ENCODE measurements at regions not wholly inside any gene's neighbourhood (a gene's known extent, or its start where the extent isn't known, plus 50 kb on each side); places are given as distances from the start of the nearest gene placed in this dataset.

DNA sequence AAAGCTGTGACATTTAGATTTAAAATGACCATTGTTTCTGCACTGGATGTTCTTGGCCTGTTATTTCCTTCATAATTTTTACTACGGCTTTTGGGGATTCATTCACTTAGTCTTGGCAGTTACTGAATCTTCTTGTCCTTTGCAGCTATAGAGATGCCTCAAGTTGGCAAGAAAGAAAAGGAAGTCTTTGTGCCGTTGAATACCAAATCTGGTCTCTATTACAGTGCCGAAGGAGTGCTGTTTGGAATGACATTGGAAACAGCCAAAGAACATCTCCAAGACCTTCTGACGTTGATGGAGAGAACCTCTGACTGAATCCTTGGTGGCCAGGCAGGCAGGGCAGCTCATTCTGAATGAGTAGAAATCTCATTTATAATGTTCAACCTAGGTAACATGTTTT is 54.3 kb upstream of the NRP1 start:
- no peaks in the 10 kb centered on the region for H3K9me3 Mint-ChIP-seq

DNA sequence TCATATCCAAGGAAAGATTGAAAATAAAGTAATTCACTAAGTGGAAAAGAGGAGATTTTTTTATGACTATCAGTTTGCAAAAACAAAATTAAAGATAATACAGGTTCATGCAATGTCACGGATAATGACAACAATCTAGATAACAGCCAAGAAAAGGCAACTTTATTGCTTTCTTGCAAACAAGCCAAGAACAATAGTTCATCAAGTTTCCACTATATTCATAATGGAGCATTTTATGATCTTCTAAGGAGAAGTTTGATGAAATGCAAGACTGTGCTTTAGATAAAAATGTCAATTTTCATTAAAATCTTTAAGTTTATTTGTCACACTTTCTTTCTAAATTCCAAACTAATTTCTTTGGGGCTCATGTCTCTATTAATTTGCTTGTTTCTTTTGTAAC is 53.9 kb upstream of the NRP1 start:
- no peaks in the 10 kb centered on the region for H3K9me3 Mint-ChIP-seq
- no peak for DNase-seq
- peaks cover 22 to 58% of the 10 kb centered on the region in 2 donors for H3K27me3 Mint-ChIP-seq
- no peak overlapping the region for H3K27ac Mint-ChIP-seq
- no peaks in the 10 kb centered on the region for H3K4me1 Mint-ChIP-seq (ENCODE audit: low read depth in 2 of 2)
- ATAC-seq (replicated peaks) = no peak
- no peaks in the 10 kb centered on the region for H3K36me3 Mint-ChIP-seq (ENCODE audit: insufficient read depth)
- H3K4me3 Mint-ChIP-seq = no peak overlapping the region

More for the DNA sequence above, 54.3 kb upstream of the NRP1 start:
- H3K27me3 Mint-ChIP-seq = peaks cover 19 to 58% of the 10 kb centered on the region in 2 donors
- H3K4me1 Mint-ChIP-seq (ENCODE audit: low read depth in 2 of 2) = no peaks in the 10 kb centered on the region
- H3K27ac Mint-ChIP-seq = no peak overlapping the region
- H3K4me3 Mint-ChIP-seq = no peak overlapping the region
- ATAC-seq (replicated peaks) (no peak), DNase-seq (no peak)
- H3K36me3 Mint-ChIP-seq (ENCODE audit: insufficient read depth) = no peaks in the 10 kb centered on the region

DNA sequence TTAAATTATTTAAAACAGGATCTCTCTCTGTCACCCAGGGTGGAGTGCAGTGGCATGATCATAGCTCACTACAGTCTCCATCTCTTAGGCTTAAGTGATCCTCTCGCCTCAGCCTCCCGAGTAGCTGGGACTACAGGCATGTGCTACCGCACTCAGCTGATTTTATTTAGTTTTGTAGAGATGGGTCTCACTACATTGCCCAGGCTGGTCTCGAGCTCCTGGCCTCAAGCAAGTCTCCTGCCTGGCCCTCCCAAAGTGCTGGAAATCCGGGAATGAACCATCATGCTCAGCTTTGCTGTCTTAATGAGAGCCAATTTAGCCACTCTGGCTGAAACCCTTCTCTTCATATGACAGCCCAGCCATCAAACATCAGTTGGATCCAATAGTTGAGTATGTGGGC is 53.3 kb upstream of the NRP1 start:
- Mint-ChIP-seq H3K27me3 (peaks cover 22 to 58% of the 10 kb centered on the region in 2 donors), H3K4me1 (ENCODE audit: low read depth in 2 of 2) (no peaks in the 10 kb centered on the region), H3K27ac (no peak overlapping the region), H3K9me3 (no peaks in the 10 kb centered on the region), H3K36me3 (ENCODE audit: insufficient read depth) (no peaks in the 10 kb centered on the region), H3K4me3 (no peak overlapping the region)
- no peak for DNase-seq
- no peak for ATAC-seq (replicated peaks)

DNA sequence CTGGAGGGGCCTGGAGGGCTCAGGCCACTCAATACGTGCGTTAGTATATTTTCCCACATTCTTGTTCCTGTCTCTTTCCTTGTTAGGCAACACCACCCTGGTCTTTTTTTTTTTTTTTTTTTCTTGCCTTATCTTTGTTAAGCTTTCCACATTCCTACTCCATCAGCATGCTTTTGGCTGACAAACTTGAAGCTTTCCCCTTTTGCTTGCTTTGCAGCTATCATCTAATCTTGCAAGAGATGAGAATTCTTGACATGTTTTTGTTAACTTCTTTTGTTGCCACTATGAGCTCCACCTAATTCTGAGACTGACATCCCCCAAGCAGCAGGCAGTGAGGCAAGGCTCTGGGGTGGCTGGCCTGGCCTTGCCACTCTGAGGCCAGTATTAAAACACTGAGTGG is 52.5 kb upstream of the NRP1 start:
- no peaks in the 10 kb centered on the region for H3K4me1 Mint-ChIP-seq (ENCODE audit: low read depth in 2 of 2)
- no peak for ATAC-seq (replicated peaks)
- H3K4me3 Mint-ChIP-seq = no peak overlapping the region
- DNase-seq = no peak
- H3K36me3 Mint-ChIP-seq (ENCODE audit: insufficient read depth) = no peaks in the 10 kb centered on the region
- peaks cover 22 to 63% of the 10 kb centered on the region in 2 donors for H3K27me3 Mint-ChIP-seq
- no peak overlapping the region for H3K27ac Mint-ChIP-seq
- H3K9me3 Mint-ChIP-seq = no peaks in the 10 kb centered on the region

DNA sequence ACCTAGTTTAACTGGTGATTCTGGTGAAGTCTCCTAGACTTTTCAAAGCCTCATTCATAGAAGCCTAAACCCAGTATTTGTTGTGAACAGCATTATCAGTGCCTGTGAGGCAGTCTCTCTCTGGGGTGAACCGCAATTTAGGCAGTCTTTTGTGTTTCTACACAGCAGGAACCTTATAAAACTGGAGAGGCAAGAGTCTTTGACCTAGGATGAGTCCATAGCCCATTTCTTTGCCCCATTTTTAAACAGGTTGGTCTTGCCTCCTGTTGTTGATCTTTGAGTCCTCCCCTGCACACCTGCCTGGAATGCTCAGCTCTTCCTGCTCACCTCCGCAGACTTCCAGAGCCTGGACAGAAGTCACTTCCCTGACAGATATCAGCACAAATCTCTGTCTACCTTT is 51.2 kb upstream of the NRP1 start:
- no peaks in the 10 kb centered on the region for H3K36me3 Mint-ChIP-seq (ENCODE audit: insufficient read depth)

DNA sequence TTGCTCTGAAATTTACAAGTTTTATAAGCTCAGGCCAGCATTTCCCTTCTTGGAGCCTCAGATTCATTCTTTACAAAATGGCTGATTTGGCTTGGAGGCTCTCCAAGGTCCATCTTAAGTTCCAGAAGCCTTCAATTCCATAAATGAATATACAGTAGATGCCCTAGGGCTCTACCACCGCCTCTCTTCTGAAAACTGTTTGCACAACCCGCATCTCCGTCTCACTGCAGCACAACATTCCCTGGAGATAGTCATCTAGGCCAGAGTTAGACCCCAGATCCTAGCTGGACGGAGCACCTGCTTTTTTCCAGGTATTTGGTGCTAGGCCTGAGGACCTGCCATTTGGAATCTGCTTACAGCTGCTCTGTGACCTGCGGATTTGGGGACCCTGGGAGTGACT is 50.5 kb upstream of the NRP1 start:
- peaks cover 28 to 64% of the 10 kb centered on the region in 2 donors for H3K27me3 Mint-ChIP-seq
- no peaks in the 10 kb centered on the region for H3K9me3 Mint-ChIP-seq
- H3K27ac Mint-ChIP-seq = no peak overlapping the region
- DNase-seq (no peak), ATAC-seq (replicated peaks) (no peak)
- no peaks in the 10 kb centered on the region for H3K36me3 Mint-ChIP-seq (ENCODE audit: insufficient read depth)
- H3K4me1 Mint-ChIP-seq (ENCODE audit: low read depth in 2 of 2) = no peaks in the 10 kb centered on the region
- no peak overlapping the region for H3K4me3 Mint-ChIP-seq

More for the DNA sequence above, 51.2 kb upstream of the NRP1 start:
- Mint-ChIP-seq H3K27ac (no peak overlapping the region), H3K9me3 (no peaks in the 10 kb centered on the region), H3K4me1 (ENCODE audit: low read depth in 2 of 2) (no peaks in the 10 kb centered on the region), H3K4me3 (no peak overlapping the region), H3K27me3 (peaks cover 22 to 67% of the 10 kb centered on the region in 2 donors)
- DNase-seq (no peak), ATAC-seq (replicated peaks) (no peak)

Data from effector memory CD8-positive, alpha-beta T cell (primary cell).